ENCODE measurements at regions not wholly inside any gene's neighbourhood (a gene's known extent, or its start where the extent isn't known, plus 50 kb on each side); places are given as distances from the start of the nearest gene placed in this dataset.

GRCh38 chr7:118755067-118755625 lies 530.6 kb downstream of the ANKRD7 start:
- no peak for TF ChIP-seq REST (IDR thresholded peaks at IDR 0.05; ENCODE audit: insufficient replicate concordance, low read depth)
- no peak for TF ChIP-seq SPI1 (IDR thresholded peaks at IDR 0.05; ENCODE audit: borderline replicate concordance, low read depth)
- TF ChIP-seq GABPA (IDR thresholded peaks at IDR 0.05; ENCODE audit: low read depth): no peak
- no peak for TF ChIP-seq POLR2AphosphoS5 (IDR thresholded peaks at IDR 0.05; ENCODE audit: low read depth)
- no peak for TF ChIP-seq CTCF (IDR thresholded peaks at IDR 0.05; ENCODE audit: insufficient read depth, low read length)
- no peak overlapping the region for H3K4me3 ChIP-seq (replicated peaks; ENCODE audit: insufficient read depth, low read length)
- no peak overlapping the region for H3K27ac ChIP-seq (replicated peaks)
- H3K27me3 ChIP-seq (ENCODE audit: insufficient read depth, poor library complexity, severe bottlenecking): no peaks in the 10 kb centered on the region
- no peak for DNase-seq (ENCODE audit: low read depth in 1 of 2, low spot score in 1 of 2)

- H3K27ac ChIP-seq (replicated peaks): no peak overlapping the region
- no peak for DNase-seq (ENCODE audit: low read depth in 1 of 2, low spot score in 1 of 2)
- H3K27me3 ChIP-seq (ENCODE audit: insufficient read depth, poor library complexity, severe bottlenecking): no peaks in the 10 kb centered on the region
- H3K4me3 ChIP-seq (replicated peaks; ENCODE audit: insufficient read depth, low read length): no peak overlapping the region
- TF ChIP-seq GABPA (IDR thresholded peaks at IDR 0.05; ENCODE audit: low read depth) (no peak), SPI1 (IDR thresholded peaks at IDR 0.05; ENCODE audit: borderline replicate concordance, low read depth) (no peak), CTCF (IDR thresholded peaks at IDR 0.05; ENCODE audit: insufficient read depth, low read length) (no peak), POLR2AphosphoS5 (IDR thresholded peaks at IDR 0.05; ENCODE audit: low read depth) (no peak), REST (IDR thresholded peaks at IDR 0.05; ENCODE audit: insufficient replicate concordance, low read depth) (no peak)
Measured at GRCh38 chr7:118757066-118757465, 532.6 kb downstream of the ANKRD7 start.

- Histone ChIP-seq H3K4me3 (replicated peaks; ENCODE audit: insufficient read depth, low read length) (no peak overlapping the region), H3K27ac (replicated peaks) (no peak overlapping the region), H3K27me3 (ENCODE audit: insufficient read depth, poor library complexity, severe bottlenecking) (no peaks in the 10 kb centered on the region)
- TF ChIP-seq POLR2AphosphoS5 (IDR thresholded peaks at IDR 0.05; ENCODE audit: low read depth) (no peak), REST (IDR thresholded peaks at IDR 0.05; ENCODE audit: insufficient replicate concordance, low read depth) (no peak), GABPA (IDR thresholded peaks at IDR 0.05; ENCODE audit: low read depth) (no peak), SPI1 (IDR thresholded peaks at IDR 0.05; ENCODE audit: borderline replicate concordance, low read depth) (no peak), CTCF (IDR thresholded peaks at IDR 0.05; ENCODE audit: insufficient read depth, low read length) (no peak)
- no peak for DNase-seq (ENCODE audit: low read depth in 1 of 2, low spot score in 1 of 2)
Measured at GRCh38 chr7:118758582-118758981, 534.1 kb downstream of the ANKRD7 start.
